ENCODE measurements at regions not wholly inside any gene's neighbourhood (a gene's known extent, or its start where the extent isn't known, plus 50 kb on each side); places are given as distances from the start of the nearest gene placed in this dataset.

DNA sequence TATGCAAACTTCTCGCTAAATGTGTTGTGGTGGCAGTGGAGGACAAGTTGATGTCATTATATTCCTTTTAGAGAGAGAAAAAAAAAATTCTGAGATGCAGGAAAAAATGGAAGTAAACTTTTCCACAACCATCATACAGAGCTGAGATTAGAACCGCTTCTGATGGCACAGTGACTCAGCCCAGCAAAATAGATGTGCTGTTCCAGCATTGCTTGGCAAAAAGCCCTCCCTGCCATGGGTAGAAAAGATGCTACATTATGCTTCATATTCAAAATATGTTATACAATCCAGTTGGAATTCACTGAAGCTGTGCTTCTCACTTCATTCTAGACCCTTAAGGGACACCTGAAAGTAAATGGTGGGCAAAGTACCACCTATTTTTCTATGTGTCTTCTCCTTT is 1047.6 kb upstream of the FANCL start:
- Histone ChIP-seq H3K4me3 (no peak overlapping the region), H3K4me1 (ENCODE audit: low read depth) (no peaks in the 10 kb centered on the region), H3K9me3 (no peaks in the 10 kb centered on the region), H3K36me3 (ENCODE audit: low read depth) (no peaks in the 10 kb centered on the region)
- ATAC-seq (no peak), DNase-seq (no peak)
- intact Hi-C loops (cut with DNase I, micrococcal nuclease), result no loop called here
- TF ChIP-seq, protein P1, sequence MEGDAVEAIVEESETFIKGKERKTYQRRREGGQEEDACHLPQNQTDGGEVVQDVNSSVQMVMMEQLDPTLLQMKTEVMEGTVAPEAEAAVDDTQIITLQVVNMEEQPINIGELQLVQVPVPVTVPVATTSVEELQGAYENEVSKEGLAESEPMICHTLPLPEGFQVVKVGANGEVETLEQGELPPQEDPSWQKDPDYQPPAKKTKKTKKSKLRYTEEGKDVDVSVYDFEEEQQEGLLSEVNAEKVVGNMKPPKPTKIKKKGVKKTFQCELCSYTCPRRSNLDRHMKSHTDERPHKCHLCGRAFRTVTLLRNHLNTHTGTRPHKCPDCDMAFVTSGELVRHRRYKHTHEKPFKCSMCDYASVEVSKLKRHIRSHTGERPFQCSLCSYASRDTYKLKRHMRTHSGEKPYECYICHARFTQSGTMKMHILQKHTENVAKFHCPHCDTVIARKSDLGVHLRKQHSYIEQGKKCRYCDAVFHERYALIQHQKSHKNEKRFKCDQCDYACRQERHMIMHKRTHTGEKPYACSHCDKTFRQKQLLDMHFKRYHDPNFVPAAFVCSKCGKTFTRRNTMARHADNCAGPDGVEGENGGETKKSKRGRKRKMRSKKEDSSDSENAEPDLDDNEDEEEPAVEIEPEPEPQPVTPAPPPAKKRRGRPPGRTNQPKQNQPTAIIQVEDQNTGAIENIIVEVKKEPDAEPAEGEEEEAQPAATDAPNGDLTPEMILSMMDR (IDR thresholded peaks at IDR 0.05), result no peak

DNA sequence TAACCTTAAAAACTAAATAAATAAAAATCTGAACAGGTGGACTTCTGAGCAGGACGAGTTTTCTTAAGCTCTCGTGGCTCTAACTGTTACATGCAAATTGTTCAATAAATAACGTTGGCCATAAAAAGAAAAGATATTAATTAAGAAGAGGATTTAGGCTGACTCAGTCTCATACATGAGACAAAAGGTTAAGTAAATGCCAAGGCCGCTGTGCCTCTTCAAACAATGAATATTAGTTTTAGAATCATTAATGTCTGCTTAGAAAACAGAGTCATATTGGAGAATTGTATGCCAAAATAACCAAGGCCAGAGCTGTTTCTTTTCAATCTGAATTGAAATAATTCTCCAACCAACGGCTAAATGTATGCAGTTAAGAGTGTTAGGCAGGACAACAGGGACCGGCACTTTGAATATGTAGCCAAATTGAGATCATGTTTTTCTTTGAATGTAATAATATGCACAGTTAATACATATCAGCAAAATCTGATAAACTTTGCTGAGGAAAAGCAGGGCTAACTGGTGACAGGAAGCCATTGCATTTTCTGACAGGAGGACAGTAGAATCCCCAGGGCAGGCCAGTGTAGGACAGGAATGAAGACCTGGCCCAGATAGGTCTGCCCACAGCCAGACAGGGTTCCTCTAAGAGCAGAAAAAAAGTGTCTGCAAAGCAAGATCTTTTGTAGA is 1041.4 kb upstream of the FANCL start:
- Histone ChIP-seq H3K4me3 (no peak overlapping the region), H3K36me3 (ENCODE audit: low read depth) (no peaks in the 10 kb centered on the region), H3K9me3 (no peaks in the 10 kb centered on the region), H3K4me1 (ENCODE audit: low read depth) (no peaks in the 10 kb centered on the region)
- intact Hi-C loops (cut with DNase I, micrococcal nuclease), result no loop called here
- DNase-seq (no peak), ATAC-seq (no peak)
- TF ChIP-seq, protein P1 (IDR thresholded peaks at IDR 0.05), result no peak

DNA sequence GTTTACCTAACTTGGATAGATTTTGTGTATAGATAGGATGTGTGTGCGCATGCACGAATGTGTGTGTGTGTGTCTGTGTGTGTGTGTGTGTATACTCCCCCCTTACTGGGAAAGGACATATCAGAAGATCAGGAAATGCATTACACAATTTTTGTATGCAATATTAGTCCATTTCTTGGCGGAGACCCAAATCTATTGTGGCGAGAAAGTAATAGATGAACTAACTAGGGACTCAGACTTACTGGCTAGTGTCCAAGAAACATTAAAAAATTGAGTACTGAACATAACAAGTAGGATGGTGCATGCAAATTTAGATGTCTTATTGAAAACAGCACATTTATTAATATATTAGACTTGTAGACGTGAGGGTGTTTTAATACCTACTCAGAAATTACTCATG is 1036.5 kb upstream of the FANCL start:
- intact Hi-C loops (cut with DNase I, micrococcal nuclease), result no loop called here
- Histone ChIP-seq H3K4me3 (no peak overlapping the region), H3K4me1 (ENCODE audit: low read depth) (no peaks in the 10 kb centered on the region), H3K36me3 (ENCODE audit: low read depth) (no peaks in the 10 kb centered on the region), H3K9me3 (no peaks in the 10 kb centered on the region)
- no peak for ATAC-seq
- DNase-seq, result no peak
- TF ChIP-seq, protein P1 (IDR thresholded peaks at IDR 0.05), result no peak

DNA sequence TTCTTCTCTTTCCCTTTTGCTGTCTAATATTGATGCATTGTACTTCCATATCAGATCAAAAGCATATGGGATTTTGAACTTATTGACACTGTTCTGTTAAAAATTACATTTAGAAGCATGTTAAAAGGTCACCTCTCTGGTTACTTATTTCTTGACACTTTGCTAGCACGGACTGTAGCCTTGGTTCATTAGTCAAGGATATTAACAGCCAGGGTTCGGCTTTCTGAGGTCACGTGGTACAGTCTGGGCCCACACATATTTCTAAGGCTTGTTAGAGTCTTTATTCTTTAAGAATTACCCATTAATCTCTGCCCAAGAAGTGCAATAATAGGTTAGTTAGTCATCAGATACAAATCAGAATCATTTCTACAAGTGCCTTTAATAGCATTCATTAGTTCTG is 1035.8 kb upstream of the FANCL start:
- Histone ChIP-seq H3K9me3 (no peaks in the 10 kb centered on the region), H3K36me3 (ENCODE audit: low read depth) (no peaks in the 10 kb centered on the region), H3K4me1 (ENCODE audit: low read depth) (no peaks in the 10 kb centered on the region), H3K4me3 (no peak overlapping the region)
- TF ChIP-seq, protein P1 (IDR thresholded peaks at IDR 0.05), result no peak
- intact Hi-C loops (cut with DNase I, micrococcal nuclease), result no loop called here
- DNase-seq, result no peak
- no peak for ATAC-seq

DNA sequence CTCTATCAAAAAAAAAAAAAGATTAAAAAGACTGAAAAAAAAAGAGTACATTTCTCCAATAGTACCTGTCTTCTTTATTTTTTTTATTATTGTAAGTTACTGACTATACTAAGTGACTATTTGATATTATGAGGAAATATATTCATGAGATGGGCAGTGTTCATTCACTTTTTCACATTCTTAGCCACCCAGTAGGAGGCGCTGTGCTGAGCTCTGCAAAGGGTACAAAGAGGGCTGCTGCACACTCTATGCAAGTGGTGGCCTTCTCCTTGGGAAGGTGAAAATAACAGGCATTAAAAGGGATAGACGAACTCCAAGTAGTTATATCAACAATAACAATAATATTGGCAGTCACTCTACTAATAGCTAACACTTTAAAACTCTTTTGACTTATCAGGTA is 1034.9 kb upstream of the FANCL start:
- no peaks in the 10 kb centered on the region for H3K4me1 ChIP-seq (ENCODE audit: low read depth)
- TF ChIP-seq, protein P1 (IDR thresholded peaks at IDR 0.05), result no peak
- peak in 1 of 3 donors; percentile 14 for DNase-seq
- H3K36me3 ChIP-seq (ENCODE audit: low read depth), result no peaks in the 10 kb centered on the region
- H3K9me3 ChIP-seq, result no peaks in the 10 kb centered on the region
- intact Hi-C loops (cut with DNase I, micrococcal nuclease), result no loop called here
- no peak for ATAC-seq
- H3K4me3 ChIP-seq, result no peak overlapping the region

DNA sequence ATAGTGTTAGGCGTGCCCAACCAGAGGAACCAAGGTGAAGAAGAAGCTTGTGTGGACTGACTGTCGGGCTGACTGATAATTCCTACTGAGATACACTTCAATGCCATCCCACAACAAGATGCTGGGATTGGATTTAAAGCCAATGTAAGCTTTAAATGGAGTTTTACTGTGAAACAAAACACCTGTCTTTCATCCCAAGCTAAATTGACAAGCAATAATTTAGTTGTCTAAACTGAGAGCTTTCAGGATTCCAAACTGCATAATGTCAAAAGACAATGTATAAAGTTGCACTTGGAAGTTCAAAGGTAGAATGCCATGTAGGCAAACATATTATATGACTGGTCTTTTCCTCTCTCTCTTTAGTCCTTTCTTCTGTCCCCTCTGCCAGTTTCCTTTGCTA is 1025.3 kb upstream of the FANCL start:
- TF ChIP-seq, protein P1 (IDR thresholded peaks at IDR 0.05), result no peak
- Histone ChIP-seq H3K9me3 (no peaks in the 10 kb centered on the region), H3K36me3 (ENCODE audit: low read depth) (no peaks in the 10 kb centered on the region), H3K4me1 (ENCODE audit: low read depth) (no peaks in the 10 kb centered on the region), H3K4me3 (no peak overlapping the region)
- no peak for ATAC-seq
- intact Hi-C loops (cut with DNase I, micrococcal nuclease), result no loop called here
- DNase-seq, result no peak
